ENCODE measurements at regions not wholly inside any gene's neighbourhood (a gene's known extent, or its start where the extent isn't known, plus 50 kb on each side); places are given as distances from the start of the nearest gene placed in this dataset.
A peak's percentile ranks its signal among the peaks of the same experiment; 100 is the strongest.

DNA sequence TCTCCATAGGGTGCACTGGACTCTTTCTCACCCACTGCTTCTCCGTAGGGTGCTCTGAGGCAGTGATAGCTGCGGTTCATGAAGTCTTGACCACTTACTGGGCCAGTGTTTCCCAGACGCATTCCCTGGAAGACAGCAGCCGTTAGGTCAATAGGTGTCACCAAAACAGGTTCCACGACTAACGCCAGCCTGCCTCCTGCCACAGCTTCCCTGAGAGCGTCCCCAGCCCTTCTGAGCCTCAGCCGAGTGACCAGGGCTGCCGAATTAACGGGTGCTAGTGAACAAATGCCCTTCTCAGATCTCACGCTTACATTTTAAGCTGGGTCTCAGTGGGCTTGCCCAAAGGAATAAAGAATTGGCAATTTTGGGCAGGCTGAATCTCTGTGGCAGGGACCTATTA lies 188.7 kb upstream of the TNRC6C start:
- ChIA-PET POLR2A (no interaction called here), CTCF (interaction anchor here (1.2 kb wide), 1 partner anchor 249 kb away, joined by 4 read pairs; no protein-coding TSS in a partner anchor)
- no peak for DNase-seq (ENCODE audit: extremely low spot score)
- TF ChIP-seq CTCF (IDR thresholded peaks at IDR 0.05; ENCODE audit: control extremely low read depth, extremely low read depth, low read depth, missing control alignments) = no peak

GRCh38 chr17:77770331-77771105 lies 188.0 kb upstream of the TNRC6C start:
- ChIA-PET POLR2A (no interaction called here), CTCF (interaction anchor here (1.0 to 4.1 kb wide), 2 partner anchors 243 to 249 kb away, joined by 4 to 43 read pairs; no protein-coding TSS in a partner anchor)
- DNase-seq (ENCODE audit: extremely low spot score) = no peak
- no peak for TF ChIP-seq CTCF (IDR thresholded peaks at IDR 0.05; ENCODE audit: control extremely low read depth, extremely low read depth, low read depth, missing control alignments)

- POLR2A ChIA-PET = no interaction called here
- CTCF ChIA-PET = interaction anchor here (1.0 to 4.1 kb wide), 2 partner anchors 242 to 248 kb away, joined by 4 to 43 read pairs; no protein-coding TSS in a partner anchor
- TF ChIP-seq CTCF (IDR thresholded peaks at IDR 0.05; ENCODE audit: control extremely low read depth, extremely low read depth, low read depth, missing control alignments) = no peak
- no peak for DNase-seq (ENCODE audit: extremely low spot score)
Measured at GRCh38 chr17:77771145-77771544, 187.4 kb upstream of the TNRC6C start.

- TF ChIP-seq CTCF (IDR thresholded peaks at IDR 0.05; ENCODE audit: control extremely low read depth, extremely low read depth, low read depth, missing control alignments) = no peak
- ChIA-PET POLR2A (no interaction called here), CTCF (interaction anchor here (0.9 to 4.1 kb wide), 3 partner anchors 242 to 247 kb away, joined by 3 to 43 read pairs (median 5); no protein-coding TSS in a partner anchor)
- no peak for DNase-seq (ENCODE audit: extremely low spot score)
Measured at GRCh38 chr17:77771587-77771986, 186.9 kb upstream of the TNRC6C start.

- CTCF ChIA-PET = interaction anchor here (0.9 to 4.1 kb wide), 3 partner anchors 241 to 247 kb away, joined by 3 to 43 read pairs (median 5); no protein-coding TSS in a partner anchor
Measured at GRCh38 chr17:77771998-77772397, 186.5 kb upstream of the TNRC6C start.

DNA sequence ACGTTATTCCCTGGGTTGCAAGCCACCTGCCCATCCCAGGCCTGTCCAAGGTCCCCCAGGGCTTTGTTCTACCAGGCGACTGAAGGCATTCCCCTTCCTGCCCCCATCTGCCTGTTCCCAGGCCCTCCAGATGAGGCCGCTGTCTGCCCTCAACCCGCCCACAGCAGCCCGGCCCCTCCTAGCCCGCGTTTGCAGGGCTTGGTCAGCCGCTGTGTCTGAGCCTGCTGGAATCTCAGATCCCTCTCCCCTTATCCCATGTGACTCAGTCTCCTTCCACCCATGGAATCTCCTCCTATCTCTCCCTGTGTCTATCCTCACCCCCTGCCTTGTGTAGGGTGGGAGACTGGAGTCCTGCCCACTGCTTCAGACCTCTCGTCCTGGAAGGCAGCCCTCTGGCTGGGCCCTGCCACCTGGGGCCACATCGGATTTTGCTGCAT lies 186.0 kb upstream of the TNRC6C start:
- ChIA-PET POLR2A (no interaction called here), CTCF (interaction anchor here (0.9 to 4.1 kb wide), 3 partner anchors 241 to 246 kb away, joined by 3 to 43 read pairs (median 5); no protein-coding TSS in a partner anchor)
- DNase-seq (ENCODE audit: extremely low spot score) = peak; percentile 86
- peak; percentile 79 for TF ChIP-seq CTCF (IDR thresholded peaks at IDR 0.05; ENCODE audit: control extremely low read depth, extremely low read depth, low read depth, missing control alignments)

More at GRCh38 chr17:77771998-77772397, 186.5 kb upstream of the TNRC6C start:
- POLR2A ChIA-PET = no interaction called here
- no peak for DNase-seq (ENCODE audit: extremely low spot score)
- no peak for TF ChIP-seq CTCF (IDR thresholded peaks at IDR 0.05; ENCODE audit: control extremely low read depth, extremely low read depth, low read depth, missing control alignments)
